ENCODE measurements at regions not wholly inside any gene's neighbourhood (a gene's known extent, or its start where the extent isn't known, plus 50 kb on each side); places are given as distances from the start of the nearest gene placed in this dataset.
A peak's percentile ranks its signal among the peaks of the same experiment; 100 is the strongest.
"Not testable (repeated sequence)": the region's sequence is repeated elsewhere in the genome, so short reads cannot be mapped to it uniquely, and the experiment has no call there.

DNA sequence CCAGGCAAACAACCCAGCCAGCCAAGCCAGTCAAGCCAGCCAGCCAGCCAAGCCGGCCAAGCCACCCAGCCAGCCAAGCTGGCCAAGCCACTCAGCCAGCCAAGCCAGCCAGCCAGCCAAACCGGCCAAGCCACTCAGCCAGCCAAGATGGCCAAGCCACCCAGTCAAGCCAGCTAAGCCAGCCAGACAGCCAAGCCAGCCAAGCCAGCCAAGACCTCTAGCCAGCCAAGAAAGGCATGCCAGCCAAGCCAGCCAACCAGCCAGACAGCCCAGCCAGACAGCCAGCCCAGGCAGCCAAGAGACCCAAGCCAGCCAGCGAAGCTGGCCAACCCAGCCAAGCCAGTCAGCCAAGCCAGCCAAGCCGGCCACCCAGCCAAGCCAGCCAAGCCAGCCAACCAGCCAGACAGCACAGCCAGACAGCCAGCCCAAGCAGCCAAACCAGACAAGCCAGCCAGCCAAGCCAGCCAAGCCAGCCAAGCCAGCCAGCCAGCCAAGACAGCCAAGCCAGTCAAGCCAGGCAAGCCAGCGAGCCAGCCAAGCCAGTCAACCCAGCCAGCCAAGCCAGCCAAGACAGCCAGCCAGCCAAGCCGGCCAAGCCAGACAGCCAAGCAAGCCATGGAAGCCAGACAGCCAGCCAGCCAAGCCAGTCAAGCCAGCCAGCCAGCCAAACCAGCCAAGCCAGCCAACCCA lies 1598.0 kb downstream of the RPIA start:
- H3K4me1 ChIP-seq; H3K4me3 ChIP-seq; DNase-seq; H3K36me3 ChIP-seq (replicated peaks in 1 of 2; ENCODE audit: insufficient read depth in 1 of 2, low read depth in 2 of 2); H3K27me3 ChIP-seq; H3K27ac ChIP-seq; ATAC-seq; intact Hi-C loops (cut with DNase I); H3K9me3 ChIP-seq: not testable (repeated sequence)
- 72% methylated on average over 3 of the region's 6 CpGs; no CpG with 5 or more reads in 1 of the 2 donors for WGBS, 2 donors

DNA sequence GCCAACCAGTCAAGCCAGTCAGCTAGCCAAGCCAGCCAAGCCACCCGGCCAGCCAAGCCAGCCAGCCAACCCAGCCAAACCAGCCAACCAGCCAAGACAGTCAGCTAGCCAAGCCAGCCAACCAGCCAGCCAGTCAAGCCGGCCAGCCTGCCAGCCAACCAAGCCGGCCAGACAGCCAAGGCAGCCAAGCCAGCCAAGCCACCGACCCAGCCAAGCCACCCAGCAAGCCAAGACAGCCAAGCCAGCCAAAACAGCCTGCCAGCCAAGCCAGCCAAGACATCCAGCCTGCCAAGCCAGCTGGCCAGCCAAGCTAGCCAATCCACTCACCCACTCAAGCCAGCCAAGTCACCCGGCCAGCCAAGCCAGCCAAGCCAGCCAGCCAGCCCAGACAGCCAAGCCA lies 1599.2 kb downstream of the RPIA start:
- DNase-seq; H3K27ac ChIP-seq; H3K9me3 ChIP-seq; intact Hi-C loops (cut with DNase I); ATAC-seq; H3K36me3 ChIP-seq (replicated peaks in 1 of 2; ENCODE audit: insufficient read depth in 1 of 2, low read depth in 2 of 2); H3K27me3 ChIP-seq; H3K4me1 ChIP-seq; H3K4me3 ChIP-seq: not testable (repeated sequence)
- 78% methylated on average over 2 of the region's 5 CpGs; no CpG with 5 or more reads in 1 of the 2 donors for WGBS, 2 donors

DNA sequence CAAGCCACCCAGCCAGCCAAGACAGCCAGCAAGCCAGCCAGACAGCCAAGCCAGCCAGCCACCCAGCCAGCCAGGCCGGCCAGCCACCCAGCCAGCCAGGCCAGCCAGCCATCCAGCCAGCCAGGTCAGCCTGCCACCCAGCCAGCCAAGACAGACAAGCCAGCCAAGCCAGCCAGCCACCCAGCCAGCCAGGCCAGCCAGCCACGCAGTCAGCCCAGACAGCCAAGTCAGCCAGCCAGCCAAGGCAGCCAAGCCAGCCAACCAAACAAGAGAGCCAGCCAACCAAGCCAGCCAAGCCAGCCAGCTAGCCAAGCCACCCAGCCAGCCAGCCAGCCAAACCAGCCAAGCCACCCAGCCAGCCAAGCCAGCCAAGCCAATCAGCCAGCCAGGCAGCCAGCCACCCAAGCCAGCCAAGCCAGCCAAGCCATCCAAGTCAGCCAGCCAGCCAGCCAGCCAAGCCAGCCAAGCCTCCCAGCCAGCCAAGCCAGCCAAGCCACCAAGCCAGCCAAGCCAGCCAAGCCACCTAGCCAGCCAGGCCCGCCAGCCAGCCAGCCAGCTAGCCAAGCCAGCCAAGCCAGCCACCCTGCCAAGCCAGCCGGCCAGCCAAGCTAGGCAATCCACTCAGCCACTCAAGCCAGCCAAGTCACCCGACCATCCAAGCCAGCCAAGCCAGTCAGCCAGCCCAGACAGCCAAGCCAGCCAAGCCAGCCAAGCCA lies 1599.9 kb downstream of the RPIA start:
- intact Hi-C loops (cut with DNase I); ATAC-seq: not testable (repeated sequence)
- DNase-seq: peak in 1 of 4 donors; percentile 44

DNA sequence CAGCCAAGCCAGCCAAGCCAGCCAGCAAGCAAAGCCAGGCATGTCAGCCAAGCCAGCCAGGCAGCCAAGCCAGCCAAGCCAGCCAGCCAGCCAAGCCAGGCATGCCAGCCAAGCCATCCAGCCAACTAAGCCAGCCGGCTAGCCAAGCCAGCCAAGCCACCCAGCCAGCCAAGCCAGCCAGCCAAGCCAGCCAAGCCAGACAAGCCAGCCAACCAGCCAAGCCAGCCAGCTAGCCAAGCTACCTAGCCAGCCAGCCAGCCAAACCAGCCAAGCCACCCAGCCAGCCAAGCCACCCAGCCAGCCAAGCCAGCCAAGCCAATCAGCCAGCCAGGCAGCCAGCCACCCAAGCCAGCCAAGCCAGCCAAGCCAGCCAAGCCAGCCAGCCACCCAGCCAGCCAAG lies 1600.5 kb downstream of the RPIA start:
- H3K27ac ChIP-seq; H3K9me3 ChIP-seq; H3K4me3 ChIP-seq; ATAC-seq; H3K27me3 ChIP-seq; H3K4me1 ChIP-seq; H3K36me3 ChIP-seq (replicated peaks in 1 of 2; ENCODE audit: insufficient read depth in 1 of 2, low read depth in 2 of 2); DNase-seq; intact Hi-C loops (cut with DNase I): not testable (repeated sequence)
- WGBS, 2 donors: no CpG with 5 or more reads among the region's 1 CpG

More for the DNA sequence above, 1599.9 kb downstream of the RPIA start:
- 17% methylated on average over 1 of the region's 5 CpGs; no CpG with 5 or more reads in 1 of the 2 donors for WGBS, 2 donors
- not testable (repeated sequence) for H3K36me3 ChIP-seq (replicated peaks in 1 of 2; ENCODE audit: insufficient read depth in 1 of 2, low read depth in 2 of 2); H3K27me3 ChIP-seq; H3K4me1 ChIP-seq; H3K4me3 ChIP-seq; H3K27ac ChIP-seq; H3K9me3 ChIP-seq

DNA sequence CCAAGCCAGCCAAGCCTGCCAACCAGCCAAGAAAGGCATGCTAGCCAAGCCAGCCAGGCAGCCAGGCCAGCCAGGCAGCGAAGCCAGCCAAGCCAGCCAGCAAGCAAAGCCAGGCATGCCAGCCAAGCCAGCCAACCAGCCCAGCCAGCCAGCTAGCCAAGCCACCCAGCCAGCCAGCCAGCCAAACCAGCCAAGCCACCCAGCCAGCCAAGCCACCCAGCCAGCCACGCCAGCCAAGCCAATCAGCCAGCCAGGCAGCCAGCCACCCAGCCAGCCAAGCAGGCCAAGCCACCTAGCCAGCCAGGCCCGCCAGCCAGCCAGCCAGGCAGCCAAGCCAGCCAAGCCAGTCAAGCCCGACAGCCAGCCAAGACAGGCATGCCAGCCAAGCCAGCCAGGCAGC lies 1601.0 kb downstream of the RPIA start:
- 62% methylated on average over 4 of the region's 4 CpGs; no CpG with 5 or more reads in 1 of the 2 donors for WGBS, 2 donors
- DNase-seq; intact Hi-C loops (cut with DNase I); H3K9me3 ChIP-seq; ATAC-seq; H3K27ac ChIP-seq; H3K4me1 ChIP-seq; H3K4me3 ChIP-seq; H3K36me3 ChIP-seq (replicated peaks in 1 of 2; ENCODE audit: insufficient read depth in 1 of 2, low read depth in 2 of 2); H3K27me3 ChIP-seq: not testable (repeated sequence)

DNA sequence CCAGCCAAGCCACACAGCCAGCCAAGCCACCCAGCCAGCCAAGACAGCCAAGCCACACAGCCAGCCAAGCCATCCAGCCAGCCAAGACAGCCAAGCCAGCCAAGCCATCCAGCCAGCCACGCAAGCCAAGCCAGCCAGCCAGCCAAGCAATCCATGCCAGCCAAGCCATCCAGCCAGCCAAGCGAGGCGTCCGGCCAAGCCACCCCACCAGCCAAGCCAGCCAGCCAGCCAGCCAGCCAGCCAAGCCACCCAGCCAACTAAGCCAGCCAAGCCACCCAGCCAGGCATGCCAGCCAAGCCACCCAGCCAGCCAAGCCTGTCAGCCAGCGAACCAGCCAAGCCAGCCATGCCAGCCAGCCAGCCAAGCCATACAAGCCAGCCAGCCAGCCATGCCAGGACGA lies 1601.8 kb downstream of the RPIA start:
- H3K4me3 ChIP-seq; H3K4me1 ChIP-seq; H3K36me3 ChIP-seq (replicated peaks in 1 of 2; ENCODE audit: insufficient read depth in 1 of 2, low read depth in 2 of 2); H3K9me3 ChIP-seq; intact Hi-C loops (cut with DNase I); ATAC-seq; H3K27ac ChIP-seq; H3K27me3 ChIP-seq: not testable (repeated sequence)
- peak in 2 of 4 donors; percentile 15 to 23 for DNase-seq
- 64% methylated on average over 6 of the region's 6 CpGs; no CpG with 5 or more reads in 1 of the 2 donors for WGBS, 2 donors

DNA sequence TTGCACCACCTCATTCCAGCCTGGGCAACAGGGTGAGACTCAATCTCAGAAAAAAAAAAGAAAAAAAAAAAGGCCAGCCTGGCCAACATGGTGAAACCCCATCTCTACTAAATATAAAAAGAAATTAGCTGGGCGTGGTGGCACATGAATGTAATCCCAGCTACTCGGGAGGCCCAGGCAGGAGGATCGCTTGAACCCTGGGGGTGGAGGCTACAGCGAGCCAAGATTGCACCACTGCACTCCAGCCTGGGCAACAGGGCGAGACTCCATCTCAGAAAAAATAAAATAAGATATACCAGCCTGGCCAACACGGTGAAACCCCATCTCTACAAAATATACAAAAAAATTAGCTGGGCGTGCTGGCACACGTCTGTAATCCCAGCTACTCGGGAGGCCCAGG lies 1602.3 kb downstream of the RPIA start:
- DNase-seq: not testable (repeated sequence)

DNA sequence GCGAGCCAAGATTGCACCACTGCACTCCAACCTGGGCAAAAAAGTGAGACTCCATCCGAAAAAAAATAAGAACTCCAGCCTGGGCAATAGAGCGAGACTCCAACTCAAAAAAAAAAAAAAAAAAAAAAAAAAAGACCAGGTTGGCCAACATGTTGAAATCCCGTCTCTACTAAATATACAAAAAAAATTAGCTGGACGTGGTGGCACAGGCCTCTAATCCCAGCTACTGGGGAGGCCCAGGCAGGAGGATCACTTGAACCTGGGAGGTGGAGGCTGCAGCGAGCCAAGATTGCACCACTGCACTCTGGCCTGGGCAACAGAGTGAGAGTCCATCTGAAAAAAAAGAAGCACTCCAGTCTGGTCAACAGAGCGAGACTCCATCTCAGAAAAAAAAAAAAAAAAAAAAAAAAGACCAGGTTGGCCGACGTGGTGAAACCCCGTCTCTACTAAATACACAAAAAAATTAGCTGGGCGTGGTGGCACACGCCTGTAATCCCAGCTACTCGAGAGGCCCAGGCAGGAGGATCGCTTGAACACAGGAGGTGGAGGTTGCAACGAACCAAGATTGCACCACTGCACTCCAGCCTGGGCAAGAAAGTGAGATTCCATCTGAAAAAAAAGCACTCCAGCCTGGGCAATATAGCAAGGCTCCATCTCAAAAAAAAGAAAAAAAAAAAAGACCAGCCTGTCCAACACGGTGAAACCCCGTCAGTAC lies 1603.7 kb downstream of the RPIA start:
- DNase-seq; H3K36me3 ChIP-seq (replicated peaks in 1 of 2; ENCODE audit: insufficient read depth in 1 of 2, low read depth in 2 of 2); ATAC-seq; intact Hi-C loops (cut with DNase I); H3K4me1 ChIP-seq; H3K4me3 ChIP-seq; H3K27ac ChIP-seq; H3K27me3 ChIP-seq; H3K9me3 ChIP-seq: not testable (repeated sequence)
- whole genome bisulfite sequencing, 2 donors: 71 to 74% methylated on average over 12 of the region's 17 CpGs

More for the DNA sequence above, 1602.3 kb downstream of the RPIA start:
- H3K4me1 ChIP-seq; H3K27ac ChIP-seq; intact Hi-C loops (cut with DNase I); H3K4me3 ChIP-seq; H3K27me3 ChIP-seq; H3K36me3 ChIP-seq (replicated peaks in 1 of 2; ENCODE audit: insufficient read depth in 1 of 2, low read depth in 2 of 2); ATAC-seq; H3K9me3 ChIP-seq: not testable (repeated sequence)
- WGBS, 2 donors: 72 to 76% methylated on average over 8 to 9 of the region's 9 CpGs

DNA sequence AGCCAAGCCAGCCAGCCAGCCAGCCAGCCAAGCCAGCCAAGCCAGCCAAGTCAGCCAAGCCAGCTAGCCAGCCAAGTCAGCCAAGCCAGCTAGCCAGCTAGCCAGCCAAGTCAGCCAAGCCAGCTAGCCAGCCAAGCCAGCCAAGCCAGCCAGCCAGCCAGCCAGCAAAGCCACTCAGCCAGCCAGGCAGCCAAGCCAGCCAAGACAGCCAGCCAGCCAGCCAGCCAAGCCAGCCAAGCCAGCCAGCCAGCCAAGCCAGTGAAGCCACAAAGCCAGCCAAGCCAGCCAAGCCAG lies 1605.0 kb downstream of the RPIA start:
- H3K4me3 ChIP-seq; DNase-seq; intact Hi-C loops (cut with DNase I); ATAC-seq; H3K36me3 ChIP-seq (replicated peaks in 1 of 2; ENCODE audit: insufficient read depth in 1 of 2, low read depth in 2 of 2); H3K4me1 ChIP-seq; H3K9me3 ChIP-seq; H3K27ac ChIP-seq; H3K27me3 ChIP-seq: not testable (repeated sequence)

DNA sequence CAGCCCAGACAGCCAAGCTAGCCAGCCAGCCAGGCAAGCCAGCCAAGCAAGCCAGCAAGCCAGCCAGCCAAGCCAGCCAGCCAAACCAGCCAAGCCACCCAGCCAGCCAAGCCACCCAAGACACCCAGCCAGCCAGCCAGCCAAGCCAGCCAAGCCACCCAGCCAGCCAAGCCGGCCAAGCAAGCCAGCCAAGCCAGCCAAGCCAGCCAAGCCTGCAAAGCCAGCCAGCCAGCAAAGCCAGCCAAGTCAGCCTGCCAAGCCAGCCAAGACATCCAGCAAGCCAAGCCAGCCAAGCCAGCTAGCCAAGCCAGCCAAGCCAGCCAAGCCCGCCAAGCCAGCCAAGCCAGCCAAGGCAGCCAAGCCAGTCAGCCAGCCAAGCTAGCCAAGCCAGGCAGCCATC lies 1606.2 kb downstream of the RPIA start:
- ATAC-seq; H3K36me3 ChIP-seq (replicated peaks in 1 of 2; ENCODE audit: insufficient read depth in 1 of 2, low read depth in 2 of 2); H3K4me3 ChIP-seq; intact Hi-C loops (cut with DNase I); H3K4me1 ChIP-seq; H3K9me3 ChIP-seq; H3K27ac ChIP-seq; H3K27me3 ChIP-seq; DNase-seq: not testable (repeated sequence)
- 45% methylated on average over 2 of the region's 2 CpGs; no CpG with 5 or more reads in 1 of the 2 donors for WGBS, 2 donors

DNA sequence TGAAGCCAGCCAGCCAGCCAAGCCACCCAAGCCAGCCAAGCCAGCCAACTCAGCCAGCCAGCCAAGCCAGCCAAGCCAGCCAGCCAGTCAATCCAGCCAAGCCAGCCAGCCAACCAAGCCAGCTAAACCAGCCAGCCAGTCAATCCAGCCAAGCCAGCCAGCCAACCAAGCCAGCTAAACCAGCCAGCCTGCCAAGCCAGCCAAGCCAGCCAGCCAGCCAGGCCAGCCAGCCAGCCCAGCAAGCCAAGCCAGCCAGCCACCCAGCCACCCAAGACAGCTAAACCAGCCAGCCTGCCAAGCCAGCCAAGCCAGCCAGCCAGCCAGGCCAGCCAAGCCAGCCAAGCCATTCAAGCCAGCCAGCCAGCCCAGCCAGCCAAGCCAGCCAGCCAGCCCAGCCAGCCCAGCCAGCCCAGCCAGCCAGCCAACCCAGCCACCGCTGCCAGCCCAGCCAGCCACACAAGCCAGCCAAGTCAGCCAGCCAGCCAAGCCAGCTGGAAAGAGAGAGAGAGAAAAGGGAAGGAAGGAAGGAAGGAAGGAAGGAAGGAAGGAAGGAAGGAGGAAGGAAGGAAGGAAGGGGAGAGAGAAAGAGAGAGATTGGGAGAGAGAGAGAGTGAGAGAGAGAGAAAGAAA lies 1606.8 kb downstream of the RPIA start:
- ATAC-seq; H3K27me3 ChIP-seq; intact Hi-C loops (cut with DNase I); H3K27ac ChIP-seq; DNase-seq; H3K36me3 ChIP-seq (replicated peaks in 1 of 2; ENCODE audit: insufficient read depth in 1 of 2, low read depth in 2 of 2); H3K4me1 ChIP-seq; H3K4me3 ChIP-seq; H3K9me3 ChIP-seq: not testable (repeated sequence)
- 86% methylated on average over 1 of the region's 1 CpG; no CpG with 5 or more reads in 1 of the 2 donors for WGBS, 2 donors

Measured in body of pancreas (tissue), 4 donors.